ENCODE measurements at regions not wholly inside any gene's neighbourhood (a gene's known extent, or its start where the extent isn't known, plus 50 kb on each side); places are given as distances from the start of the nearest gene placed in this dataset.
"Not testable (repeated sequence)": the region's sequence is repeated elsewhere in the genome, so short reads cannot be mapped to it uniquely, and the experiment has no call there.

DNA sequence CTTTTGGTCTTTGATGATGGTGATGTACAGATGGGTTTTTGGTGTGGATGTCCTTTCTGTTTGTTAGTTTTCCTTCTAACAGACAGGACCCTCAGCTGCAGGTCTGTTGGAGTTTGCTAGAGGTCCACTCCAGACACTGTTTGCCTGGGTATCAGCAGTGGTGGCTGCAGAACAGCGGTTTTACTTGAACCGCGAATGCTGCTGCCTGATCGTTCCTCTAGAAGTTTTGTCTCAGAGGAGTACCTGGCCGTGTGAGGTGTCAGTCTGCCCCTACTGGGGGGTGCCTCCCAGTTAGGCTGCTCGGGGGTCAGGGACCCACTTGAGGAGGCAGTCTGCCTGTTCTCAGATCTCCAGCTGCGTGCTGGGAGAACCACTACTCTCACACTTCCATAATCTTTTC lies 125.0 kb downstream of the GOLGA6L6 start:
- TF ChIP-seq, protein P1, sequence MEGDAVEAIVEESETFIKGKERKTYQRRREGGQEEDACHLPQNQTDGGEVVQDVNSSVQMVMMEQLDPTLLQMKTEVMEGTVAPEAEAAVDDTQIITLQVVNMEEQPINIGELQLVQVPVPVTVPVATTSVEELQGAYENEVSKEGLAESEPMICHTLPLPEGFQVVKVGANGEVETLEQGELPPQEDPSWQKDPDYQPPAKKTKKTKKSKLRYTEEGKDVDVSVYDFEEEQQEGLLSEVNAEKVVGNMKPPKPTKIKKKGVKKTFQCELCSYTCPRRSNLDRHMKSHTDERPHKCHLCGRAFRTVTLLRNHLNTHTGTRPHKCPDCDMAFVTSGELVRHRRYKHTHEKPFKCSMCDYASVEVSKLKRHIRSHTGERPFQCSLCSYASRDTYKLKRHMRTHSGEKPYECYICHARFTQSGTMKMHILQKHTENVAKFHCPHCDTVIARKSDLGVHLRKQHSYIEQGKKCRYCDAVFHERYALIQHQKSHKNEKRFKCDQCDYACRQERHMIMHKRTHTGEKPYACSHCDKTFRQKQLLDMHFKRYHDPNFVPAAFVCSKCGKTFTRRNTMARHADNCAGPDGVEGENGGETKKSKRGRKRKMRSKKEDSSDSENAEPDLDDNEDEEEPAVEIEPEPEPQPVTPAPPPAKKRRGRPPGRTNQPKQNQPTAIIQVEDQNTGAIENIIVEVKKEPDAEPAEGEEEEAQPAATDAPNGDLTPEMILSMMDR (IDR thresholded peaks at IDR 0.05), result not testable (repeated sequence)
- TF ChIP-seq ZFX (IDR thresholded peaks at IDR 0.05; ENCODE audit: borderline replicate concordance), result not testable (repeated sequence)

All from 22Rv1 (cell line).